HEK293 (cell line): ENCODE measurements at regions not wholly inside any gene's neighbourhood (a gene's known extent, or its start where the extent isn't known, plus 50 kb on each side); places are given as distances from the start of the nearest gene placed in this dataset.

Source experiments
- CTCF ChIA-PET: fragments of 350-600 bp; formaldehyde crosslinking; extraction: SDS; loops from one replicate; lab custom pipeline; 2021; ENCODE audit warnings: antibody characterized with exemption; lab: Yijun Ruan, JAX
- POLR2A ChIA-PET: fragments of 300-600 bp; formaldehyde crosslinking; extraction: SDS; loops from one replicate; lab custom pipeline; 2020; ENCODE audit warnings: antibody characterized with exemption, inconsistent platforms; lab: Yijun Ruan, JAX
- H3K27ac ChIP-seq: fragments of 200-500 bp; sonication (Bioruptor generic); 2 replicates; pipeline ENCODE4 v1.5.1; 2014; ENCODE audit warnings: low read depth, low read length, control low read depth, inconsistent platforms; ENCODE audit errors: extremely low read depth
- H3K36me3 ChIP-seq, 2 experiments: fragments of 200-500 bp in 1 of 2; sonication (Bioruptor generic) in 1 of 2; 1 replicate in 1 of 2; 2 replicates in 1 of 2; pipeline ENCODE4 v1.5.1; 2014 to 2017; ENCODE audit warnings: inconsistent platforms in 2 of 2, low read length in 2 of 2; ENCODE audit not compliant: control insufficient read depth in 2 of 2, insufficient read depth in 1 of 2
- H3K4me1 ChIP-seq: fragments of 200-500 bp; sonication (Bioruptor generic); 2 replicates; pipeline ENCODE4 v1.5.1; 2014; ENCODE audit warnings: mild to moderate bottlenecking, low read length, inconsistent platforms; ENCODE audit not compliant: control insufficient read depth, insufficient read depth
- H3K4me3 ChIP-seq: 2 replicates; pipeline ENCODE4 v1.5.1; 2011; ENCODE audit warnings: low read depth, mild to moderate bottlenecking, control low read depth, low read length, moderate library complexity
- H3K9me3 ChIP-seq: fragments of 200-500 bp; sonication (Bioruptor generic); 2 replicates; pipeline ENCODE4 v1.5.1; 2014; ENCODE audit warnings: low read depth, low read length, inconsistent platforms; ENCODE audit not compliant: control insufficient read depth, insufficient read depth
- HOXA7 ChIP-seq: sonication (generic); formaldehyde crosslinking; IDR thresholded peaks from 2 replicates; pipeline ENCODE4 v1.8.1; 2022; ENCODE audit warnings: missing genetic modification reagents, borderline replicate concordance
- PRDM6 ChIP-seq: fragments of 450-650 bp; formaldehyde crosslinking; IDR thresholded peaks from 2 replicates; pipeline ENCODE4 v1.5.1; 2017; ENCODE audit warnings: missing biosample characterization, missing genetic modification characterization
- ZBTB7A ChIP-seq: fragments of 450-650 bp; formaldehyde crosslinking; IDR thresholded peaks from 2 replicates; pipeline ENCODE4 v1.5.1; 2016; ENCODE audit warnings: low read depth, missing biosample characterization, missing genetic modification characterization
- ZBTB8A ChIP-seq: fragments of 450-650 bp; formaldehyde crosslinking; IDR thresholded peaks from 2 replicates; pipeline ENCODE4 v1.5.1; 2016; ENCODE audit warnings: missing biosample characterization, missing genetic modification characterization
- ZNF133 ChIP-seq: fragments of 450-650 bp; formaldehyde crosslinking; IDR thresholded peaks from 2 replicates; pipeline ENCODE4 v1.5.1; 2016; ENCODE audit warnings: missing biosample characterization, missing genetic modification characterization
- ZNF138 ChIP-seq: fragments of 450-650 bp; formaldehyde crosslinking; IDR thresholded peaks from 2 replicates; pipeline ENCODE4 v1.5.1; 2016; ENCODE audit warnings: missing biosample characterization, missing genetic modification characterization, borderline replicate concordance
- ZNF23 ChIP-seq: fragments of 450-650 bp; formaldehyde crosslinking; IDR thresholded peaks from 2 replicates; pipeline ENCODE4 v1.5.1; 2016; ENCODE audit warnings: missing biosample characterization, missing genetic modification characterization, borderline replicate concordance
- ZNF24 ChIP-seq: fragments of 450-650 bp; formaldehyde crosslinking; IDR thresholded peaks from 2 replicates; pipeline ENCODE4 v1.5.1; 2016; ENCODE audit warnings: missing biosample characterization, missing genetic modification characterization
- ZNF274 ChIP-seq, 2 experiments: fragments of 200-500 bp in 1 of 2; fragments of 450-650 bp in 1 of 2; sonication (Bioruptor generic) in 1 of 2; formaldehyde crosslinking in 1 of 2; IDR thresholded peaks; 2 replicates each; pipeline versions ENCODE4 v1.5.1 to v1.6.1; 2014 to 2016; ENCODE audit warnings: borderline replicate concordance in 1 of 2, inconsistent platforms in 1 of 2, low read length in 1 of 2, missing biosample characterization in 1 of 2, missing genetic modification characterization in 1 of 2
- ZNF394 ChIP-seq: fragments of 450-650 bp; formaldehyde crosslinking; IDR thresholded peaks from 2 replicates; pipeline ENCODE4 v1.5.1; 2016; ENCODE audit warnings: missing biosample characterization, missing genetic modification characterization, mild to moderate bottlenecking, moderate library complexity, borderline replicate concordance
- ZNF548 ChIP-seq: fragments of 450-650 bp; formaldehyde crosslinking; IDR thresholded peaks from 2 replicates; pipeline ENCODE4 v1.5.1; 2016; ENCODE audit warnings: missing biosample characterization, missing genetic modification characterization
- ZNF561 ChIP-seq: fragments of 450-650 bp; IDR thresholded peaks from 2 replicates; pipeline ENCODE4 v1.5.1; 2018; ENCODE audit warnings: missing biosample characterization, missing genetic modification characterization, borderline replicate concordance
- ZNF670 ChIP-seq: fragments of 450-650 bp; formaldehyde crosslinking; IDR thresholded peaks from 2 replicates; pipeline ENCODE4 v1.5.1; 2016; ENCODE audit warnings: missing biosample characterization, missing genetic modification characterization, low read depth
- ZNF704 ChIP-seq: fragments of 450-650 bp; formaldehyde crosslinking; IDR thresholded peaks from 2 replicates; pipeline ENCODE4 v1.5.1; 2016; ENCODE audit warnings: missing biosample characterization, missing genetic modification characterization
- ZNF791 ChIP-seq: fragments of 450-650 bp; formaldehyde crosslinking; IDR thresholded peaks from 2 replicates; pipeline ENCODE4 v1.5.1; 2016; ENCODE audit warnings: missing biosample characterization, missing genetic modification characterization
- ZSCAN5A ChIP-seq: fragments of 450-650 bp; formaldehyde crosslinking; IDR thresholded peaks from 2 replicates; pipeline ENCODE4 v1.5.1; 2016; ENCODE audit warnings: missing biosample characterization, missing genetic modification characterization
- TF ChIP-seq, protein P1 (sequence below): fragments of 450-650 bp; formaldehyde crosslinking; optimal IDR thresholded peaks from 2 replicates; pipeline ENCODE3; 2016; ENCODE audit warnings: missing biosample characterization, mild to moderate bottlenecking, missing genetic modification characterization
- TF ChIP-seq, protein P2 (sequence below): fragments of 450-650 bp; formaldehyde crosslinking; IDR thresholded peaks from 2 replicates; pipeline ENCODE4 v1.5.1; 2016; ENCODE audit warnings: missing biosample characterization, missing genetic modification characterization
- TF ChIP-seq, protein P3 (sequence below): fragments of 450-650 bp; formaldehyde crosslinking; IDR thresholded peaks from 2 replicates; pipeline ENCODE4 v1.5.1; 2016; ENCODE audit warnings: missing biosample characterization, missing genetic modification characterization

DNA sequence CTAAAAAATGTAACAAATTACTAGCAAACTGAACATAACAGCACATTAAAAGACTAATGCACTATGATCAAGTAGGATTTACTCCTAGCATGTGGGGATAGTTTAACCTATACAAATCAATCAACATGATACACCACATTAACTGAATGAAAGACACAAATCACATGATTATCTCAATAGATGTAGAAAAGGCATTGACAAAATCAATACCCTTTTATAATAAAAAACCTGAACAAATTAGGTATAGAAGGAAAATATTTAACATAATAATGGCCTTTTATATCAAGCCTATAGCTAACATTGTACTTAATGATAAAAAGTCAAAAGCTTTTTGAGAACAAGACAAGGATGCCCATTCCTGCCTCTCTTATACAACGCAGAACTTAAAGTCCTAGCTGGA is 540.0 kb downstream of the RERGL start:
- CTCF ChIA-PET, result no interaction called here
- POLR2A ChIA-PET, result no interaction called here
- no peak overlapping the region for H3K27ac ChIP-seq

GRCh38 chr12:17540921-17541320 is 549.1 kb downstream of the RERGL start:
- H3K4me3 ChIP-seq, result no peak overlapping the region
- no peak overlapping the region for H3K27ac ChIP-seq
- H3K36me3 ChIP-seq, result no peaks in the 10 kb centered on the region
- H3K9me3 ChIP-seq, result no peaks in the 10 kb centered on the region
- ChIA-PET POLR2A (no interaction called here), CTCF (no interaction called here)
- no peaks in the 10 kb centered on the region for H3K4me1 ChIP-seq
- TF ChIP-seq ZNF548 (no peak), ZNF274 (IDR thresholded peaks at IDR 0.05; ENCODE audit: low read length) (no peak), ZNF274 (tag by site-specific recombination; IDR thresholded peaks at IDR 0.05; ENCODE audit: borderline replicate concordance) (no peak), ZNF23 (tag by site-specific recombination) (no peak), ZBTB8A (tag by site-specific recombination) (no peak), ZBTB7A (tag by site-specific recombination) (no peak), ZNF24 (tag by site-specific recombination) (no peak), ZSCAN5A (no peak), ZNF791 (no peak), ZNF138 (tag by site-specific recombination) (no peak), ZNF670 (tag by site-specific recombination) (no peak), ZNF394 (tag by site-specific recombination) (no peak), PRDM6 (no peak), ZNF133 (tag by site-specific recombination) (no peak), ZNF704 (tag by site-specific recombination) (no peak)
- TF ChIP-seq, protein P1, sequence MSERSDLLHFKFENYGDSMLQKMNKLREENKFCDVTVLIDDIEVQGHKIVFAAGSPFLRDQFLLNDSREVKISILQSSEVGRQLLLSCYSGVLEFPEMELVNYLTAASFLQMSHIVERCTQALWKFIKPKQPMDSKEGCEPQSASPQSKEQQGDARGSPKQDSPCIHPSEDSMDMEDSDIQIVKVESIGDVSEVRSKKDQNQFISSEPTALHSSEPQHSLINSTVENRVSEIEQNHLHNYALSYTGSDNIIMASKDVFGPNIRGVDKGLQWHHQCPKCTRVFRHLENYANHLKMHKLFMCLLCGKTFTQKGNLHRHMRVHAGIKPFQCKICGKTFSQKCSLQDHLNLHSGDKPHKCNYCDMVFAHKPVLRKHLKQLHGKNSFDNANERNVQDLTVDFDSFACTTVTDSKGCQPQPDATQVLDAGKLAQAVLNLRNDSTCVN (tag by site-specific recombination), result no peak
- TF ChIP-seq, protein P2, sequence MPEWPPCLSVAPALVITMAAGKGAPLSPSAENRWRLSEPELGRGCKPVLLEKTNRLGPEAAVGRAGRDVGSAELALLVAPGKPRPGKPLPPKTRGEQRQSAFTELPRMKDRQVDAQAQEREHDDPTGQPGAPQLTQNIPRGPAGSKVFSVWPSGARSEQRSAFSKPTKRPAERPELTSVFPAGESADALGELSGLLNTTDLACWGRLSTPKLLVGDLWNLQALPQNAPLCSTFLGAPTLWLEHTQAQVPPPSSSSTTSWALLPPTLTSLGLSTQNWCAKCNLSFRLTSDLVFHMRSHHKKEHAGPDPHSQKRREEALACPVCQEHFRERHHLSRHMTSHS (tag by site-specific recombination), result no peak
- TF ChIP-seq, protein P3, sequence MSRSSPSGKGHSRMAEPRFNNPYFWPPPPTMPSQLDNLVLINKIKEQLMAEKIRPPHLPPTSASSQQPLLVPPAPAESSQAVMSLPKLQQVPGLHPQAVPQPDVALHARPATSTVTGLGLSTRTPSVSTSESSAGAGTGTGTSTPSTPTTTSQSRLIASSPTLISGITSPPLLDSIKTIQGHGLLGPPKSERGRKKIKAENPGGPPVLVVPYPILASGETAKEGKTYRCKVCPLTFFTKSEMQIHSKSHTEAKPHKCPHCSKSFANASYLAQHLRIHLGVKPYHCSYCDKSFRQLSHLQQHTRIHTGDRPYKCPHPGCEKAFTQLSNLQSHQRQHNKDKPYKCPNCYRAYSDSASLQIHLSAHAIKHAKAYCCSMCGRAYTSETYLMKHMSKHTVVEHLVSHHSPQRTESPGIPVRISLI (tag by site-specific recombination), result no peak

More for the DNA sequence above, 540.0 kb downstream of the RERGL start:
- Histone ChIP-seq H3K9me3 (no peaks in the 10 kb centered on the region), H3K4me3 (no peak overlapping the region), H3K4me1 (no peaks in the 10 kb centered on the region), H3K36me3 (no peaks in the 10 kb centered on the region)
- TF ChIP-seq HOXA7 (CRISPR knock-in tag) (no peak), ZNF561 (tag by site-specific recombination) (no peak)
